ENCODE measurements at regions not wholly inside any gene's neighbourhood (a gene's known extent, or its start where the extent isn't known, plus 50 kb on each side); places are given as distances from the start of the nearest gene placed in this dataset.
"Not testable (repeated sequence)": the region's sequence is repeated elsewhere in the genome, so short reads cannot be mapped to it uniquely, and the experiment has no call there.

DNA sequence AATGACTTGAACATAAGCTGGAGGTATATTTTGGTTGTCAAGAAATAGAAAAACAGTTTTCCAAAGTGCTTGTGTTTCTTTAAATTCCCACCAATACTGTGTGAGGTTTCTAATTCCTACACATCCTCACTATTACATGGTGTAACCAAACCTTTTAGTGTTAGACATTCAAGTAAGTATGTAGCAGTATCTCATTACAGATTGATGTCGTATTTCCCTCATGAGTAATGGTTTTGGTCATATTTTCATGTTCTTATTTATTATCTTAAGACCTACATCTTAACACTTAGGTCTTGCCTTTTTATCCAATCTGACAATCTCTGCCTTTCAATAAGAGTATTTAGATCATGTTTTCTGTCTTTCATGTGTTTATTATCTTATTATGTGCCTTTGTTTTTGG is 253.7 kb upstream of the ANXA10 start:
- in situ Hi-C loops (cut with MboI; ENCODE audit: low pct_unique_long_range_greater_than_20kb, low sequenced_read_pairs, unreplicated experiment) = no loop called here
- DNase-seq (ENCODE audit: low spot score) = no peak
- TF ChIP-seq, protein P1, sequence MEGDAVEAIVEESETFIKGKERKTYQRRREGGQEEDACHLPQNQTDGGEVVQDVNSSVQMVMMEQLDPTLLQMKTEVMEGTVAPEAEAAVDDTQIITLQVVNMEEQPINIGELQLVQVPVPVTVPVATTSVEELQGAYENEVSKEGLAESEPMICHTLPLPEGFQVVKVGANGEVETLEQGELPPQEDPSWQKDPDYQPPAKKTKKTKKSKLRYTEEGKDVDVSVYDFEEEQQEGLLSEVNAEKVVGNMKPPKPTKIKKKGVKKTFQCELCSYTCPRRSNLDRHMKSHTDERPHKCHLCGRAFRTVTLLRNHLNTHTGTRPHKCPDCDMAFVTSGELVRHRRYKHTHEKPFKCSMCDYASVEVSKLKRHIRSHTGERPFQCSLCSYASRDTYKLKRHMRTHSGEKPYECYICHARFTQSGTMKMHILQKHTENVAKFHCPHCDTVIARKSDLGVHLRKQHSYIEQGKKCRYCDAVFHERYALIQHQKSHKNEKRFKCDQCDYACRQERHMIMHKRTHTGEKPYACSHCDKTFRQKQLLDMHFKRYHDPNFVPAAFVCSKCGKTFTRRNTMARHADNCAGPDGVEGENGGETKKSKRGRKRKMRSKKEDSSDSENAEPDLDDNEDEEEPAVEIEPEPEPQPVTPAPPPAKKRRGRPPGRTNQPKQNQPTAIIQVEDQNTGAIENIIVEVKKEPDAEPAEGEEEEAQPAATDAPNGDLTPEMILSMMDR (IDR thresholded peaks at IDR 0.05; ENCODE audit: extremely low read depth, insufficient read depth, missing control alignments) = no peak

DNA sequence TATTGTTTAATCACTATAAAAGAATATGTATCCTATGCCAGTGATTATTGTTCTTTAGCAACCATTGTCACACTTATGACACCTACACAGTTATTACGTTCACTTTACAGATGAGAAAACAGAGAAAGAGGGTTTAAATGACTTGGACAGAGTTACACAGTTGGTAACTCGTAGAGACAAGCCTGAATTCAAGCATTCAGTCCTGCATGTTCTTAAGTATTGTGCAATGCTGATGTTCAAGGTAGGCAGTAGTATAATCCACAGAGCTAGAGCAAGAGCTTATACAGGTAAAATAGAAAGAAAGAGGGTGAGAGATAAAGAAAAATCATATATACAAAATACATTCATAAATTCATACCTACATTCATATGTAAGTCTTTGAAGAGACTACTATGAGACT is 249.8 kb upstream of the ANXA10 start:
- no peak for DNase-seq (ENCODE audit: low spot score)
- TF ChIP-seq, protein P1 (IDR thresholded peaks at IDR 0.05; ENCODE audit: extremely low read depth, insufficient read depth, missing control alignments) = no peak
- in situ Hi-C loops (cut with MboI; ENCODE audit: low pct_unique_long_range_greater_than_20kb, low sequenced_read_pairs, unreplicated experiment) = no loop called here

DNA sequence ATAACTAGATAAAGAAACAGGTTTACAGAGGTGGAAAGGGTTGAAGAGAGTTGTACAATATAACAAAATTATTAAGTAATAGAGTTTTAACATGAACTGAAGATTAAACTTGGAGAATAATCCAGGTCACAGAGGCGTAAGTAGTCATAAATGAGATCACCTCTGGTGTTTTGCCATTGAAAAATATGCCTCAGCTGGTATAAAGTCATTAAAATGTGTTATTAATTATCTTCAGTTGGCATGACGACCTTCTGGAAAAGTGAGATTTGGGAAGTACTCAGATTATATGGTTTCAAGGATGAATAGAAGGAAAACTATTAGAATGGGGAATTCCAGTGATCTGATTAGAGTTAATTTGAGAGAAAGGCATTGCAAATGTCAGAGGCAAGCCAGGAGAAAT is 237.5 kb upstream of the ANXA10 start:
- in situ Hi-C loops (cut with MboI; ENCODE audit: low pct_unique_long_range_greater_than_20kb, low sequenced_read_pairs, unreplicated experiment) = no loop called here
- no peak for DNase-seq (ENCODE audit: low spot score)
- TF ChIP-seq, protein P1 (IDR thresholded peaks at IDR 0.05; ENCODE audit: extremely low read depth, insufficient read depth, missing control alignments) = no peak

DNA sequence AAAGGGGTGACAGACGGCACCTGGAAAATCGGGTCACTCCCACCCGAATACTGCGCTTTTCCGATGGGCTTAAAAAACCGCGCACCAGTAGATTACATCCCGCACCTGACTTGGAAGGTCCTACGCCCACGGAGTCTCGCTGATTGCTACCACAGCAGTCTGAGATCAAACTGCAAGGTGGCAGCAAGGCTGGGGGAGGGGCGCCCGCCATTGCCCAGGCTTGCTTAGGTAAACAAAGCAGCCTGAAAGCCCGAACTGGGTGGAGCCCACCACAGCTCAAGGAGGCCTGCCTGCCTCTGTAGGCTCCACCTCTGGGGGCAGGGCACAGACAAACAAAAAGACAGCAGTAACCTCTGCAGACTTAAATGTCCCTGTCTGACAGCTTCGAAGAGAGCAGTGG is 234.2 kb upstream of the ANXA10 start:
- DNase-seq (ENCODE audit: low spot score); in situ Hi-C loops (cut with MboI; ENCODE audit: low pct_unique_long_range_greater_than_20kb, low sequenced_read_pairs, unreplicated experiment): not testable (repeated sequence)

DNA sequence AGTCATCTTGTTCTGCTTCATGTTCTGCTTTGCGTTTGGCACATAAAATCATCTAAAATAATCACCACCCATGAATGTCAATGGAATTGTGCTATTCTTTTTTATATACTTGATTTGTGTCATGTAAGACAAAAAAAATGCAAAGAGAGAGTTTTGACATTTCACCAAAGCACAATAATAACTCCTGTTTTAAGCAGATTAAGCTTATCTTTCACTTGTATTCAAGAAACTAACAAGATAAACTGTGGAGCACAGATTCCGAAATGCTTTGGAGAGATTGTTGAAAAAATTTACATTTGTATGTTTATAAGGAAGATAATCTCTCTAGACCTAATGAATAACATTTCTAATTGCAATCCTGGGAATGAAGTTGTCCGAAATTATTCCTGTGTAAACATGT is 225.1 kb upstream of the ANXA10 start:
- TF ChIP-seq, protein P1 (IDR thresholded peaks at IDR 0.05; ENCODE audit: extremely low read depth, insufficient read depth, missing control alignments) = no peak
- in situ Hi-C loops (cut with MboI; ENCODE audit: low pct_unique_long_range_greater_than_20kb, low sequenced_read_pairs, unreplicated experiment) = no loop called here
- DNase-seq (ENCODE audit: low spot score) = no peak

DNA sequence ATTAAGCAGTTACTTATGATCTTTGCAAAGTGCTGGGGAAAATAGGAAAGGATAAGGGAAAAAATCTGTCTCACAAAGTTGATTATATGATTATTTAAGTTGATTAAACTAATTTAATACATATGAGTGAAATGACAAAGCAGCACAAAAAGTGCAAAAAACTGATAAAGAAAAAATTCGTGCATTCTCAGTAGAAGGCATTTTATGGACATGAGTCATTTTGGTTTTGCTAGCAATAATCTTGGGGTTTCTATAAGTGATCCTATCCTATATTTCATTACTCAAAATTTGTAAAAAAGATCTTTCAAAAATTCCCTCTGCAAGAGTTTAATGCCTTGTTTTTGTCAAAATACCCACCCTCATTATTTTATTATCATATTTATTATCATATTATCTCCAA is 224.2 kb upstream of the ANXA10 start:
- TF ChIP-seq, protein P1 (IDR thresholded peaks at IDR 0.05; ENCODE audit: extremely low read depth, insufficient read depth, missing control alignments) = no peak
- DNase-seq (ENCODE audit: low spot score) = no peak
- in situ Hi-C loops (cut with MboI; ENCODE audit: low pct_unique_long_range_greater_than_20kb, low sequenced_read_pairs, unreplicated experiment) = no loop called here

DNA sequence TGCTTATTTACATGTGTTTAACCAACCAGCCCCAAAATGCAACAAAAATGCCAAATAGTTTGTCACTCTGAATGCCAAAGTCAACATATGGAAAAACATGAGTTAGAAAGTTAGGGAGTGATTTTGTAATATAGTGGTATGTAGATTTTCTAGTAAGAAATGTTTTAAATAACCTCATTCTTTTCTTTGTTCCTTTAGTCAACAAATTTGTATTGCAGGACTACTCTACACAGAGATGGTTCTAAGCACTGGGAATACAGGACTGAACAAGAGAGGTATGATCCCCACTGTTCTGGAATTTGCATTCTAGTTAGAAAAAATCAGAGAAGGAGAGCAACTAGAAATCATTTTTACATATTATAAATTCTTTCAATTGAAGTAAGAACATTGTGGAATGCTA is 218.8 kb upstream of the ANXA10 start:
- DNase-seq (ENCODE audit: low spot score) = no peak
- in situ Hi-C loops (cut with MboI; ENCODE audit: low pct_unique_long_range_greater_than_20kb, low sequenced_read_pairs, unreplicated experiment) = no loop called here
- TF ChIP-seq, protein P1 (IDR thresholded peaks at IDR 0.05; ENCODE audit: extremely low read depth, insufficient read depth, missing control alignments) = no peak

DNA sequence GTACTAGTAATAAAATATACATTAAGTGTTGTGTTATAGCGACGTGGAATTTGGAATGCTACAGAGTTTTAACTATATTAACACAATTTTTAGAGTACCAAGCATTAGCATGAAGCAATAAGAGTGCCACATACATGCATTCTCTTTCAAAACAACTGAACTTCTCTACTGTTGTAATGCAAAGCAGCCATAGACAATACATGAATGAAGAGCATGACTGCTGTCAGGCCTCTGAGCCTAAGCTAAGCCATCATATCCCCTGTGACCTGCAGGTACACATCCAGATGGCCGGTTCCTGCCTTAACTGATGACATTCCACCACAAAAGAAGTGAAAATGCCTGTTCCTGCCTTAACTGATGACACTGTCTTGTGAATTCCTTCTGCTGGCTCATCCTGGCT is 216.2 kb upstream of the ANXA10 start:
- in situ Hi-C loops (cut with MboI; ENCODE audit: low pct_unique_long_range_greater_than_20kb, low sequenced_read_pairs, unreplicated experiment); DNase-seq (ENCODE audit: low spot score): not testable (repeated sequence)

DNA sequence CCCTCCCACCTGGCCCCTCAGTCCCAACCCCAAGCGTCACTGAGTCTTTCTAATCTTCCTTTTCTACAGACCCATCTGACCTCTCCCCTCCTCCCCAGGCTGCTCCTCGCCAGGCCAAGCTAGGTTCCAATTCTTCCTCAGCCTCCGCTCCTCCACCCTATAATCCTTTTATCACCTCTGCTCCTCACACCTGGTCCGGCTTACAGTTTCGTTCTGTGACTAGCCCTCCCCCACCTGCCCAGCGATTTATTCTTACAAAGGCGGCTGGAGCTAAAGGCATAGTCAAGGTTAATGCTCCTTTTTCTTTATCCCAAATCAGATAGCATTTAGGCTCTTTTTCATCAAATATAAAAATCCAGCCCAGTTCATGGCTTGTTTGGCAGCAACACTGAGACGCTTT is 214.5 kb upstream of the ANXA10 start:
- in situ Hi-C loops (cut with MboI; ENCODE audit: low pct_unique_long_range_greater_than_20kb, low sequenced_read_pairs, unreplicated experiment); DNase-seq (ENCODE audit: low spot score): not testable (repeated sequence)

Measured in GM13977 (cell line).